ENCODE measurements at regions not wholly inside any gene's neighbourhood (a gene's known extent, or its start where the extent isn't known, plus 50 kb on each side); places are given as distances from the start of the nearest gene placed in this dataset.

GRCh38 chr1:234748713-234749112, 138.7 kb upstream of the IRF2BP2 start:
- Histone ChIP-seq H3K4ac (ENCODE audit: low read depth, low read length) (no peak overlapping the region), H2BK20ac (ENCODE audit: low read depth, low read length, poor library complexity, severe bottlenecking) (no peak overlapping the region), H2BK5ac (ENCODE audit: insufficient read length, low read length) (no peak overlapping the region), H3K23ac (ENCODE audit: insufficient read length, low read depth, low read length) (no peak overlapping the region), H4K91ac (ENCODE audit: insufficient read length, low read depth, low read length) (no peak overlapping the region), H3K9ac (ENCODE audit: extremely low read depth, insufficient read length, low read length) (no peak overlapping the region), H3K14ac (ENCODE audit: insufficient read depth, low read length) (no peak overlapping the region), H2AFZ (ENCODE audit: low read length) (no peak overlapping the region), H2BK15ac (ENCODE audit: low read depth, low read length) (no peak overlapping the region), H3K27me3 (ENCODE audit: insufficient read depth, low read length) (no peaks in the 10 kb centered on the region), H3K4me2 (ENCODE audit: insufficient read depth, insufficient read length, low read length) (no peak overlapping the region), H4K5ac (ENCODE audit: insufficient read length, low read depth, low read length) (no peak overlapping the region), H2BK120ac (ENCODE audit: low read depth, low read length, poor library complexity, severe bottlenecking) (no peak overlapping the region), H4K8ac (replicated peaks; ENCODE audit: insufficient read length, low read depth, low read length) (no peak overlapping the region), H3K9me3 (ENCODE audit: control insufficient read depth, low read depth, low read length) (no peaks in the 10 kb centered on the region), H2BK12ac (ENCODE audit: insufficient read length, low read depth, low read length) (no peak overlapping the region), H3T11ph (ENCODE audit: low read length) (no peak overlapping the region), H3K79me2 (ENCODE audit: insufficient read depth, low read length) (no peaks in the 10 kb centered on the region), H3K79me1 (ENCODE audit: insufficient read depth, low read depth, low read length, poor library complexity, severe bottlenecking) (no peaks in the 10 kb centered on the region), H3K56ac (ENCODE audit: insufficient read length, low read depth, low read length) (no peak overlapping the region), H3K23me2 (ENCODE audit: insufficient read length, low read depth, low read length, poor library complexity, severe bottlenecking) (no peaks in the 10 kb centered on the region), H3K18ac (ENCODE audit: insufficient read length, low read depth, low read length) (no peak overlapping the region), H3K27ac (ENCODE audit: insufficient read length, low read depth, low read length) (no peak overlapping the region), H2AK5ac (ENCODE audit: insufficient read length, low read length) (no peak overlapping the region), H4K20me1 (ENCODE audit: control insufficient read depth, insufficient read depth, insufficient read length) (no peaks in the 10 kb centered on the region), H3K4me1 (ENCODE audit: insufficient read depth, low read length) (0 out of 2 replicates have a peak, but pooled peaks cover 3% of the 10 kb centered on the region)
- H3K27me3 Mint-ChIP-seq (ENCODE audit: low read depth) = peaks cover 2% of the 10 kb centered on the region; the same call in 1 of the 2 replicates
- DNase-seq = no peak
- whole genome bisulfite sequencing (ENCODE audit: extremely low coverage, insufficient read length, low lambda C conversion rate) = no CpG with 5 or more reads among the region's 1 CpG
- H3K4me3 Mint-ChIP-seq = no peak overlapping the region
- H3K9me3 Mint-ChIP-seq = no peaks in the 10 kb centered on the region
- peaks cover 16 to 26% of the 10 kb centered on the region in 2 experiments for H3K4me1 Mint-ChIP-seq
- no peaks in the 10 kb centered on the region for H3K36me3 Mint-ChIP-seq (ENCODE audit: insufficient read depth in 1 of 3, low read depth in 3 of 3)
- H3K27ac Mint-ChIP-seq = no peak overlapping the region
- TF ChIP-seq CTCF (conservative IDR thresholded peaks at IDR 0.05) = no peak

Measured in H9 (cell line).